HK-2 (cell line): ENCODE measurements at regions not wholly inside any gene's neighbourhood (a gene's known extent, or its start where the extent isn't known, plus 50 kb on each side); places are given as distances from the start of the nearest gene placed in this dataset.
"Not testable (repeated sequence)": the region's sequence is repeated elsewhere in the genome, so short reads cannot be mapped to it uniquely, and the experiment has no call there.

Source experiments
- DNase-seq: peaks from one replicate; pipeline ENCODE4 v3.0.0-alpha.2; 2018; ENCODE audit not compliant: unreplicated experiment

GRCh38 chr2:236825989-236826510 lies 256.4 kb downstream of the ACKR3 start:
- no peak for DNase-seq

GRCh38 chr2:236826606-236827156 lies 257.1 kb downstream of the ACKR3 start:
- DNase-seq = no peak

- DNase-seq = no peak
These were observed 257.7 kb upstream of the COPS8 start for GRCh38 chr2:236827997-236828396.

GRCh38 chr2:236828820-236829219 lies 256.9 kb upstream of the COPS8 start:
- no peak for DNase-seq

GRCh38 chr2:236830926-236831325 lies 254.8 kb upstream of the COPS8 start:
- DNase-seq = no peak

GRCh38 chr2:236831698-236832097 lies 254.0 kb upstream of the COPS8 start:
- no peak for DNase-seq

GRCh38 chr2:236833501-236834073 lies 252.1 kb upstream of the COPS8 start:
- DNase-seq = no peak

GRCh38 chr2:236834284-236834683 lies 251.4 kb upstream of the COPS8 start:
- no peak for DNase-seq

GRCh38 chr2:236835307-236836024 lies 250.2 kb upstream of the COPS8 start:
- no peak for DNase-seq

- not testable (repeated sequence) for DNase-seq
These were observed 249.7 kb upstream of the COPS8 start for GRCh38 chr2:236836028-236836427.

GRCh38 chr2:236840215-236840614 lies 245.5 kb upstream of the COPS8 start:
- DNase-seq = no peak

GRCh38 chr2:236840857-236841256 lies 244.8 kb upstream of the COPS8 start:
- DNase-seq = no peak

- DNase-seq = no peak
These were observed 244.3 kb upstream of the COPS8 start for GRCh38 chr2:236841389-236841788.

GRCh38 chr2:236843161-236843968 lies 242.3 kb upstream of the COPS8 start:
- no peak for DNase-seq

GRCh38 chr2:236844711-236845110 lies 241.0 kb upstream of the COPS8 start:
- DNase-seq = no peak

- DNase-seq = no peak
These were observed 238.7 kb upstream of the COPS8 start for GRCh38 chr2:236847023-236847422.

GRCh38 chr2:236847538-236848263 lies 238.0 kb upstream of the COPS8 start:
- no peak for DNase-seq

- DNase-seq = no peak
These were observed 237.2 kb upstream of the COPS8 start for GRCh38 chr2:236848501-236848900.

GRCh38 chr2:236849508-236849907 lies 236.2 kb upstream of the COPS8 start:
- DNase-seq = no peak

- DNase-seq = no peak
These were observed 235.7 kb upstream of the COPS8 start for GRCh38 chr2:236849940-236850339.

GRCh38 chr2:236851187-236851586 lies 234.5 kb upstream of the COPS8 start:
- DNase-seq = no peak
